Breast epithelium (tissue), 4 donors: ENCODE measurements at regions not wholly inside any gene's neighbourhood (a gene's known extent, or its start where the extent isn't known, plus 50 kb on each side); places are given as distances from the start of the nearest gene placed in this dataset.

ENCODE experiments used
- DNase-seq, 2 donors: peaks; one replicate each; pipeline ENCODE4 v3.0.0-alpha.2; 2019; ENCODE audit warnings: low spot score in 2 of 2
- H3K27ac ChIP-seq, 2 donors: fragments of 200-600 bp; sonication (generic) in 1 of 2; one replicate each; pipeline ENCODE4 v1.5.1; 2016 to 2019; ENCODE audit warnings: mild to moderate bottlenecking in 1 of 2
- H3K27me3 ChIP-seq, 2 donors: fragments of 200-600 bp; sonication (generic) in 1 of 2; one replicate each; pipeline versions ENCODE4 v1.5.1 to v1.6.0; 2017 to 2019; ENCODE audit warnings: control low read depth in 1 of 2, mild to moderate bottlenecking in 1 of 2
- H3K36me3 ChIP-seq: fragments of 200-600 bp; one replicate; pipeline ENCODE4 v1.5.1; 2019
- H3K4me1 ChIP-seq, 2 donors: fragments of 200-600 bp; sonication (generic); one replicate each; pipeline ENCODE4 v1.5.1; 2016 to 2019; ENCODE audit warnings: control low read depth in 1 of 2
- H3K4me3 ChIP-seq, 3 donors: fragments of 200-600 bp; sonication (generic); 1 replicate in 2 of 3; 2 replicates in 1 of 3; pipeline ENCODE4 v1.5.1; 2016 to 2019; ENCODE audit warnings: mild to moderate bottlenecking in 3 of 3, moderate library complexity in 2 of 3
- H3K9me3 ChIP-seq, 2 donors: fragments of 200-600 bp; sonication (generic) in 1 of 2; one replicate each; pipeline ENCODE4 v1.5.1; 2016 to 2019; ENCODE audit warnings: control low read depth in 1 of 2
- CTCF ChIP-seq, 3 donors: fragments of 450-650 bp; IDR thresholded peaks; one replicate each; pipeline ENCODE4 v1.5.1; 2016 to 2017; ENCODE audit warnings: antibody characterized with exemption in 3 of 3, mild to moderate bottlenecking in 3 of 3, moderate library complexity in 3 of 3
- POLR2A ChIP-seq: fragments of 450-650 bp; IDR thresholded peaks from one replicate; pipeline ENCODE4 v1.6.1; 2016; ENCODE audit warnings: antibody characterized with exemption, mild to moderate bottlenecking, moderate library complexity
- POLR2AphosphoS5 ChIP-seq, 3 donors: sonication (generic); formaldehyde crosslinking; IDR thresholded peaks; one replicate each; pipeline ENCODE4 v1.6.1; 2017; ENCODE audit warnings: antibody characterized with exemption in 3 of 3
- intact Hi-C: fragments of 100-400 bp; cut with DNase I; formaldehyde crosslinking; loops from one replicate; pipeline ENCODE4 v1.15.1; 2023; ENCODE audit warnings: low total_unique reads

- TF ChIP-seq POLR2A (no peak), POLR2AphosphoS5 (IDR thresholded peaks at IDR 0.05) (no peak), CTCF (IDR thresholded peaks at IDR 0.05) (no peak)
- Histone ChIP-seq H3K4me3 (no peak overlapping the region), H3K27me3 (peaks cover 0 to 13% of the 10 kb centered on the region in 2 donors), H3K4me1 (no peaks in the 10 kb centered on the region), H3K9me3 (no peaks in the 10 kb centered on the region), H3K36me3 (no peaks in the 10 kb centered on the region), H3K27ac (no peak overlapping the region)
- intact Hi-C loops = no loop called here
- DNase-seq = no peak
Observed at GRCh38 chr12:127386723-127387122, 880.2 kb upstream of the TMEM132C start.

GRCh38 chr12:127388985-127389384, 878.0 kb upstream of the TMEM132C start:
- H3K36me3 ChIP-seq = no peaks in the 10 kb centered on the region
- H3K27ac ChIP-seq = no peak overlapping the region
- H3K9me3 ChIP-seq = no peaks in the 10 kb centered on the region
- intact Hi-C loops = no loop called here
- peaks cover 0 to 12% of the 10 kb centered on the region in 2 donors for H3K27me3 ChIP-seq
- DNase-seq = no peak
- TF ChIP-seq POLR2A = no peak
- no peak for TF ChIP-seq CTCF (IDR thresholded peaks at IDR 0.05)
- no peak for TF ChIP-seq POLR2AphosphoS5 (IDR thresholded peaks at IDR 0.05)
- no peaks in the 10 kb centered on the region for H3K4me1 ChIP-seq
- H3K4me3 ChIP-seq = no peak overlapping the region

DNA sequence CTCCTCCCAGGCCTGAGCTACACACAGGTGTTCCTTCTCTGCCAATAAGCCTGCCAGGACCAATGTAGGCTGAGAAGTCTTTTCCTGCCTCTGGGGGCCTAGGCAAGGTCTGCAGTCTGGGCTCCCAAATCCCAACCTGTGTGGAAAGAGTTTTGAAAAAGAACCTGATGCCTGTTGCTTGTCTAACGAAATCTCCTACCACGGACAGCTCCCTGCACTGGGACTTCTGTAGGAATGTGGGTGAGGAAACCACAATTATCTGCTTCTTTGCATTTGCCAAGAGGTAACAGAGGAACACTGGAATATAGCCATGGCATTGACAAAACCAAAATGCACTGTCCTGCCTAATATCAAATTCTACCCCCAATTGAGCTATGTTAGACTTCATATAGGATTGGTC, 877.0 kb upstream of the TMEM132C start:
- TF ChIP-seq POLR2A (no peak), CTCF (IDR thresholded peaks at IDR 0.05) (no peak), POLR2AphosphoS5 (IDR thresholded peaks at IDR 0.05) (no peak)
- Histone ChIP-seq H3K4me3 (no peak overlapping the region), H3K36me3 (no peaks in the 10 kb centered on the region), H3K27me3 (peaks cover 0 to 12% of the 10 kb centered on the region in 2 donors), H3K4me1 (no peaks in the 10 kb centered on the region), H3K27ac (no peak overlapping the region), H3K9me3 (no peaks in the 10 kb centered on the region)
- intact Hi-C loops = no loop called here
- no peak for DNase-seq

- H3K36me3 ChIP-seq = no peaks in the 10 kb centered on the region
- no peak overlapping the region for H3K4me3 ChIP-seq
- H3K27me3 ChIP-seq = no peaks in the 10 kb centered on the region
- intact Hi-C loops = no loop called here
- H3K27ac ChIP-seq = no peak overlapping the region
- TF ChIP-seq POLR2AphosphoS5 (IDR thresholded peaks at IDR 0.05) (no peak), POLR2A (no peak), CTCF (IDR thresholded peaks at IDR 0.05) (no peak)
- H3K4me1 ChIP-seq = no peaks in the 10 kb centered on the region
- no peak for DNase-seq
- no peaks in the 10 kb centered on the region for H3K9me3 ChIP-seq
Observed at GRCh38 chr12:127393465-127393864, 873.5 kb upstream of the TMEM132C start.

- intact Hi-C loops = no loop called here
- H3K27me3 ChIP-seq = no peaks in the 10 kb centered on the region
- no peaks in the 10 kb centered on the region for H3K9me3 ChIP-seq
- no peak for DNase-seq
- H3K27ac ChIP-seq = no peak overlapping the region
- no peak for TF ChIP-seq POLR2A
- TF ChIP-seq CTCF (IDR thresholded peaks at IDR 0.05) = no peak
- TF ChIP-seq POLR2AphosphoS5 (IDR thresholded peaks at IDR 0.05) = no peak
- H3K36me3 ChIP-seq = no peaks in the 10 kb centered on the region
- no peaks in the 10 kb centered on the region for H3K4me1 ChIP-seq
- H3K4me3 ChIP-seq = no peak overlapping the region
Observed at GRCh38 chr12:127393896-127394295, 873.1 kb upstream of the TMEM132C start.
